Liver (tissue), 8 donors: ENCODE measurements at regions not wholly inside any gene's neighbourhood (a gene's known extent, or its start where the extent isn't known, plus 50 kb on each side); places are given as distances from the start of the nearest gene placed in this dataset.

Source experiments
- DNase-seq: peaks from one replicate; pipeline ENCODE4 v3.0.0-alpha.2; 2017; ENCODE audit warnings: low spot score
- H3K27ac ChIP-seq, 2 donors: one replicate each; pipeline ENCODE4 v1.7.0; 2013; ENCODE audit warnings: inconsistent platforms in 2 of 2, low read length in 2 of 2, control low read depth in 1 of 2, low read depth in 1 of 2, mild to moderate bottlenecking in 1 of 2
- H3K27me3 ChIP-seq, 4 donors: one replicate each; pipeline versions ENCODE4 v1.6.1 to v1.7.0; 2013; ENCODE audit warnings: low read length in 3 of 4, inconsistent platforms in 1 of 4, mild to moderate bottlenecking in 1 of 4, moderate library complexity in 1 of 4; ENCODE audit not compliant: control insufficient read depth in 4 of 4, insufficient read depth in 4 of 4
- H3K36me3 ChIP-seq, 4 donors: one replicate each; pipeline versions ENCODE4 v1.6.1 to v1.7.0; 2013; ENCODE audit warnings: low read length in 3 of 4, mild to moderate bottlenecking in 3 of 4, low read depth in 1 of 4, moderate library complexity in 1 of 4; ENCODE audit not compliant: control insufficient read depth in 4 of 4, insufficient read depth in 3 of 4
- H3K4me1 ChIP-seq, 4 donors: one replicate each; pipeline versions ENCODE4 v1.6.1 to v1.7.0; 2013; ENCODE audit warnings: low read length in 3 of 4, mild to moderate bottlenecking in 3 of 4, moderate library complexity in 1 of 4; ENCODE audit not compliant: control insufficient read depth in 4 of 4, insufficient read depth in 4 of 4
- H3K4me3 ChIP-seq, 3 donors: one replicate each; pipeline versions ENCODE4 v1.6.1 to v1.7.0; 2013; ENCODE audit warnings: low read length in 3 of 3, control low read depth in 1 of 3, low read depth in 1 of 3, mild to moderate bottlenecking in 1 of 3
- H3K9ac ChIP-seq, 2 donors: one replicate each; pipeline ENCODE4 v1.7.0; 2013; ENCODE audit warnings: low read length in 2 of 2, mild to moderate bottlenecking in 2 of 2, moderate library complexity in 2 of 2, control low read depth in 1 of 2, low read depth in 1 of 2
- H3K9me3 ChIP-seq, 4 donors: one replicate each; pipeline versions ENCODE4 v1.6.1 to v1.7.0; 2013; ENCODE audit warnings: low read length in 3 of 4; ENCODE audit not compliant: control insufficient read depth in 4 of 4
- CTCF ChIP-seq: fragments of 150-350 bp; IDR thresholded peaks from 2 replicates; pipeline ENCODE4 v1.5.1; 2017; ENCODE audit warnings: improper control_type of control experiment, low read depth, low read length; ENCODE audit not compliant: missing input control
- EGR1 ChIP-seq, 2 donors: IDR thresholded peaks; 2 replicates each; pipeline ENCODE4 v1.6.1; 2016 to 2018; ENCODE audit warnings: antibody characterized with exemption in 2 of 2, low read depth in 2 of 2
- FOXA1 ChIP-seq: IDR thresholded peaks from 2 replicates; pipeline ENCODE4 v1.6.1; 2016; ENCODE audit warnings: antibody characterized with exemption
- GABPA ChIP-seq, 2 donors: IDR thresholded peaks in 1 of 2; conservative IDR thresholded peaks in 1 of 2; 2 replicates each; pipeline ENCODE4 v1.6.1; 2016; ENCODE audit warnings: antibody characterized with exemption in 2 of 2, mild to moderate bottlenecking in 1 of 2, moderate library complexity in 1 of 2
- HNF4A ChIP-seq, 2 donors: conservative IDR thresholded peaks; 2 replicates each; pipeline ENCODE4 v1.6.1; 2016; ENCODE audit warnings: antibody characterized with exemption in 2 of 2, mild to moderate bottlenecking in 2 of 2
- HNF4G ChIP-seq: IDR thresholded peaks from 2 replicates; pipeline ENCODE4 v1.6.1; 2016; ENCODE audit warnings: antibody characterized with exemption
- JUND ChIP-seq, 2 donors: IDR thresholded peaks; 2 replicates each; pipeline ENCODE4 v1.6.1; 2016; ENCODE audit warnings: antibody characterized with exemption in 2 of 2
- MAX ChIP-seq: IDR thresholded peaks from 2 replicates; pipeline ENCODE4 v1.6.1; 2016; ENCODE audit warnings: antibody characterized with exemption
- RAD21 ChIP-seq, 2 donors: IDR thresholded peaks; 2 replicates each; pipeline ENCODE4 v1.6.1; 2016; ENCODE audit warnings: antibody characterized with exemption in 2 of 2, mild to moderate bottlenecking in 2 of 2
- REST ChIP-seq: IDR thresholded peaks from 2 replicates; pipeline ENCODE4 v1.6.1; 2016; ENCODE audit warnings: antibody characterized with exemption, mild to moderate bottlenecking
- RXRA ChIP-seq, 2 donors: IDR thresholded peaks; 2 replicates each; pipeline ENCODE4 v1.6.1; 2017 to 2018; ENCODE audit warnings: antibody characterized with exemption in 2 of 2, mild to moderate bottlenecking in 1 of 2
- SP1 ChIP-seq: IDR thresholded peaks from 2 replicates; pipeline ENCODE4 v1.6.1; 2018; ENCODE audit warnings: antibody characterized with exemption, mild to moderate bottlenecking
- TAF1 ChIP-seq: conservative IDR thresholded peaks from 2 replicates; pipeline ENCODE4 v1.6.1; 2016; ENCODE audit warnings: antibody characterized with exemption, mild to moderate bottlenecking
- YY1 ChIP-seq: IDR thresholded peaks from 2 replicates; pipeline ENCODE4 v1.6.1; 2016; ENCODE audit warnings: antibody characterized with exemption, mild to moderate bottlenecking
- ZBTB33 ChIP-seq: IDR thresholded peaks from 2 replicates; pipeline ENCODE4 v1.6.1; 2016; ENCODE audit warnings: antibody characterized with exemption
- WGBS: extraction: QIAGEN DNeasy Blood & Tissue Kit; methylation state at CpG from one replicate; pipeline ENCODE4 v1.1.7; 2013; 5-methylcytosine and 5-hydroxymethylcytosine counted together
- donor health status: healthy.
- donor health status: healthy.
- donor health status: healthy.
- donor health status: healthy.
- donor health status: healthy.

GRCh38 chr14:101004176-101004575, 100.7 kb upstream of the RTL1 start:
- Histone ChIP-seq H3K4me1 (no peaks in the 10 kb centered on the region), H3K9ac (no peak overlapping the region), H3K27ac (no peak overlapping the region), H3K9me3 (no peaks in the 10 kb centered on the region), H3K36me3 (no peaks in the 10 kb centered on the region), H3K27me3 (no peaks in the 10 kb centered on the region), H3K4me3 (no peak overlapping the region)
- TF ChIP-seq GABPA (IDR thresholded peaks at IDR 0.05 in 1 of 2, conservative IDR thresholded peaks at IDR 0.05 in 1 of 2): no peak
- TF ChIP-seq HNF4A (conservative IDR thresholded peaks at IDR 0.05): no peak
- no peak for TF ChIP-seq HNF4G
- no peak for TF ChIP-seq YY1
- 85% methylated on average over 9 of the region's 9 CpGs for WGBS
- DNase-seq: no peak

- TF ChIP-seq REST (no peak), EGR1 (IDR thresholded peaks at IDR 0.05; ENCODE audit: low read depth in 2 of 2) (no peak), YY1 (no peak), CTCF (no peak), SP1 (no peak), GABPA (IDR thresholded peaks at IDR 0.05 in 1 of 2, conservative IDR thresholded peaks at IDR 0.05 in 1 of 2) (no peak), FOXA1 (no peak), ZBTB33 (no peak), RAD21 (IDR thresholded peaks at IDR 0.05) (no peak), MAX (no peak), TAF1 (no peak), RXRA (IDR thresholded peaks at IDR 0.05) (no peak), JUND (IDR thresholded peaks at IDR 0.05) (no peak)
- WGBS: 56% methylated on average over 10 of the region's 10 CpGs
- Histone ChIP-seq H3K4me1 (no peaks in the 10 kb centered on the region), H3K27ac (no peak overlapping the region), H3K9ac (no peak overlapping the region), H3K4me3 (no peak overlapping the region), H3K9me3 (no peaks in the 10 kb centered on the region), H3K27me3 (peaks cover 0 to under 1% (median 0%) of the 10 kb centered on the region in 4 donors), H3K36me3 (no peaks in the 10 kb centered on the region)
- no peak for DNase-seq
Observed at GRCh38 chr14:101004954-101005353, 101.4 kb upstream of the RTL1 start.
